ENCODE measurements at regions not wholly inside any gene's neighbourhood (a gene's known extent, or its start where the extent isn't known, plus 50 kb on each side); places are given as distances from the start of the nearest gene placed in this dataset.

GRCh38 chr18:43663159-43663558 is 385.9 kb upstream of the SYT4 start:
- Mint-ChIP-seq H3K27me3 (no peaks in the 10 kb centered on the region), H3K36me3 (no peaks in the 10 kb centered on the region), H3K27ac (no peak overlapping the region), H3K4me1 (no peaks in the 10 kb centered on the region), H3K4me3 (no peak overlapping the region), H3K9me3 (peaks cover 0 to 3% (median 0%) of the 10 kb centered on the region in 5 donors)
- ChIA-PET CTCF (no interaction called here), POLR2A (no interaction called here)
- Histone ChIP-seq H3K9me3 (ENCODE audit: low read length) (no peaks in the 10 kb centered on the region), H3K4me3 (ENCODE audit: low read length) (no peak overlapping the region), H3K4me1 (ENCODE audit: insufficient read depth, low read length) (no peaks in the 10 kb centered on the region), H3K27ac (ENCODE audit: low read depth, low read length) (no peak overlapping the region), H3K36me3 (ENCODE audit: insufficient read depth, low read length) (no peaks in the 10 kb centered on the region), H3K27me3 (ENCODE audit: insufficient read depth, low read length, poor library complexity, severe bottlenecking) (no peaks in the 10 kb centered on the region)
- no peak for DNase-seq

DNA sequence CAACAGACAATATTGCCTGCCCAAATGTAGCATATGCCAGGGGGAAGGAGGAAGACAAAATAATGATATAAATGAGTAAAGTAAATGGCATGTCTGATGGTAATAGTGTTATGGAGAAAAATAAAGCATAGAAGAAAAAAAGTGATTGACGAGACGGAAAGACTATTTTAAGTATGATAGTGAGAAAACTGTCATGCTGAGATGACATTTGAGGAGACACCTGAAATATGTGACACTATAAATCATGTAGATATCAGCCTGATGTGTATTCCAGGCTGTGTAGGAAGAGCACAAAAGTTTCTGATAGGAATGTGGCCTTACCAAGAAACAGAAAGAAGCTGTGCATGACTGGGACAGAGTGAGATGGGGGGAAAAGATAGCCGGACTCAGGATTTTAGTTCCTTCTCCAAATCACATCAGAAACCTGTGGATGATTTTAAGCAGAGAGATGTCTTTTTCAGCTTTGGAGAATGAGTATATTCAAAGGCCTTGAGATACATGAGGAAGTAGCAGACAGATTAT is 387.3 kb upstream of the SYT4 start:
- no peaks in the 10 kb centered on the region for H3K9me3 ChIP-seq (ENCODE audit: low read length)
- Mint-ChIP-seq H3K36me3 (no peaks in the 10 kb centered on the region), H3K9me3 (peaks cover 0 to 8% (median 0%) of the 10 kb centered on the region in 5 donors), H3K4me3 (no peak overlapping the region), H3K27ac (no peak overlapping the region), H3K27me3 (no peaks in the 10 kb centered on the region), H3K4me1 (no peaks in the 10 kb centered on the region)
- ChIA-PET POLR2A (no interaction called here), CTCF (no interaction called here)
- H3K27me3 ChIP-seq (ENCODE audit: insufficient read depth, low read length, poor library complexity, severe bottlenecking): no peaks in the 10 kb centered on the region
- no peaks in the 10 kb centered on the region for H3K36me3 ChIP-seq (ENCODE audit: insufficient read depth, low read length)
- H3K27ac ChIP-seq (ENCODE audit: low read depth, low read length): no peak overlapping the region
- H3K4me3 ChIP-seq (ENCODE audit: low read length): no peak overlapping the region
- no peaks in the 10 kb centered on the region for H3K4me1 ChIP-seq (ENCODE audit: insufficient read depth, low read length)
- DNase-seq: no peak

- CTCF ChIA-PET: no interaction called here
- H3K9me3 Mint-ChIP-seq: peaks cover 0 to 8% (median 0%) of the 10 kb centered on the region in 5 donors
- DNase-seq: no peak
Measured at GRCh38 chr18:43665105-43665788, 388.0 kb upstream of the SYT4 start.

GRCh38 chr18:43668866-43669265 is 391.6 kb upstream of the SYT4 start:
- Mint-ChIP-seq H3K27ac (no peak overlapping the region), H3K4me1 (no peaks in the 10 kb centered on the region), H3K36me3 (no peaks in the 10 kb centered on the region), H3K4me3 (no peak overlapping the region), H3K27me3 (no peaks in the 10 kb centered on the region), H3K9me3 (peaks cover 0 to 13% (median 4%) of the 10 kb centered on the region in 5 donors)
- H3K27me3 ChIP-seq (ENCODE audit: insufficient read depth, low read length, poor library complexity, severe bottlenecking): no peaks in the 10 kb centered on the region
- H3K9me3 ChIP-seq (ENCODE audit: low read length): no peaks in the 10 kb centered on the region
- ChIA-PET POLR2A (no interaction called here), CTCF (no interaction called here)
- no peak for DNase-seq
- no peaks in the 10 kb centered on the region for H3K4me1 ChIP-seq (ENCODE audit: insufficient read depth, low read length)
- H3K36me3 ChIP-seq (ENCODE audit: insufficient read depth, low read length): no peaks in the 10 kb centered on the region
- no peak overlapping the region for H3K4me3 ChIP-seq (ENCODE audit: low read length)
- no peak overlapping the region for H3K27ac ChIP-seq (ENCODE audit: low read depth, low read length)

More at GRCh38 chr18:43665105-43665788, 388.0 kb upstream of the SYT4 start:
- no peak overlapping the region for H3K4me3 Mint-ChIP-seq
- no peaks in the 10 kb centered on the region for H3K27me3 Mint-ChIP-seq
- Histone ChIP-seq H3K4me1 (ENCODE audit: insufficient read depth, low read length) (no peaks in the 10 kb centered on the region), H3K27me3 (ENCODE audit: insufficient read depth, low read length, poor library complexity, severe bottlenecking) (no peaks in the 10 kb centered on the region), H3K4me3 (ENCODE audit: low read length) (no peak overlapping the region), H3K36me3 (ENCODE audit: insufficient read depth, low read length) (no peaks in the 10 kb centered on the region), H3K9me3 (ENCODE audit: low read length) (no peaks in the 10 kb centered on the region), H3K27ac (ENCODE audit: low read depth, low read length) (no peak overlapping the region)
- no peak overlapping the region for H3K27ac Mint-ChIP-seq
- no peaks in the 10 kb centered on the region for H3K36me3 Mint-ChIP-seq
- no peaks in the 10 kb centered on the region for H3K4me1 Mint-ChIP-seq
- POLR2A ChIA-PET: no interaction called here

- no peak overlapping the region for H3K4me3 Mint-ChIP-seq
- no peaks in the 10 kb centered on the region for H3K27me3 Mint-ChIP-seq
- ChIA-PET POLR2A (no interaction called here), CTCF (no interaction called here)
- H3K9me3 Mint-ChIP-seq: peaks cover 0 to 13% (median 4%) of the 10 kb centered on the region in 5 donors
- Histone ChIP-seq H3K36me3 (ENCODE audit: insufficient read depth, low read length) (no peaks in the 10 kb centered on the region), H3K4me1 (ENCODE audit: insufficient read depth, low read length) (no peaks in the 10 kb centered on the region), H3K4me3 (ENCODE audit: low read length) (no peak overlapping the region), H3K27ac (ENCODE audit: low read depth, low read length) (no peak overlapping the region), H3K9me3 (ENCODE audit: low read length) (no peaks in the 10 kb centered on the region), H3K27me3 (ENCODE audit: insufficient read depth, low read length, poor library complexity, severe bottlenecking) (no peaks in the 10 kb centered on the region)
- H3K36me3 Mint-ChIP-seq: no peaks in the 10 kb centered on the region
- no peak overlapping the region for H3K27ac Mint-ChIP-seq
- no peak for DNase-seq
- no peaks in the 10 kb centered on the region for H3K4me1 Mint-ChIP-seq
Measured at GRCh38 chr18:43671431-43671830, 394.1 kb upstream of the SYT4 start.

DNA sequence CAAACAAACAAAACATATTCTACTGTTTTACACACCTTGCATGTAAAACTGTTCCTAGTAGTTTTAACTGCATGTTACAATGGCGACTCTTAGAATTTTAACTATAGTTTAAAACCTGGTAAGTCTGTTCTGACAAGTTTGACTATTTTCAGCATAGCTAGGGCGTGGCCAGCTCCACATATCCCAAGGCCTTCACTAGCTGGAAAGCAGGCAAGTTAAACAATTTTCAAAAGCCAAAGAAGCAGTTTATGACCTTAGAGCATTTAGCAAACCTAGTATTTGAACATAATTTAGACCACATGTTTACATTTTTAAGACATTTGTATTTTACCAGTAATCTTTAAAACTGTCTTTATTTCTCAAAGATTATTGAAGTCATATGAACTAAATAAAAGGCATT is 402.8 kb upstream of the SYT4 start:
- Histone ChIP-seq H3K36me3 (ENCODE audit: insufficient read depth, low read length) (no peaks in the 10 kb centered on the region), H3K9me3 (ENCODE audit: low read length) (no peaks in the 10 kb centered on the region), H3K27ac (ENCODE audit: low read depth, low read length) (no peak overlapping the region), H3K27me3 (ENCODE audit: insufficient read depth, low read length, poor library complexity, severe bottlenecking) (no peaks in the 10 kb centered on the region), H3K4me1 (ENCODE audit: insufficient read depth, low read length) (no peaks in the 10 kb centered on the region), H3K4me3 (ENCODE audit: low read length) (no peak overlapping the region)
- POLR2A ChIA-PET: no interaction called here
- CTCF ChIA-PET: no interaction called here
- Mint-ChIP-seq H3K27ac (no peak overlapping the region), H3K9me3 (peaks cover 3 to 14% (median 11%) of the 10 kb centered on the region in 5 donors), H3K4me3 (no peak overlapping the region), H3K4me1 (no peaks in the 10 kb centered on the region), H3K36me3 (no peaks in the 10 kb centered on the region), H3K27me3 (no peaks in the 10 kb centered on the region)
- DNase-seq: no peak

DNA sequence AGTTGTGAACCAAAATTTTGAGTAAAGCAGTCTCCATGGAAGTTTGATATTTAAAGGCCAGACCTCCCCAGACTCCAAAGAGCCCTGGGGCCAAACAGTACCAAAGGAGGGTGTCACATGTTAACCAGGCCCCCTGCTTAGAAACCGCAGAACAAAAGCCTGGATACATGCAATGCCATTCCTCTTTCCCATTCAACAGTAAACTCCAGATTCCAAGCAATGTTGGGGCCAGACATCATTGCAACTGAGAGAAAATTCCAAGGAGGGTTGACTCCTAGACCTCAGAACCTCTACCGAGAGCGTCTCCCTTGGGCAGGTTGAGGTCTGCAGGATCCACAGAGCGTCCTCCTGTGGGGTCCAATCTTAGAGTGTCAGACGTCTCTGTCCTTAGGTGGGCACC is 404.4 kb upstream of the SYT4 start:
- no peaks in the 10 kb centered on the region for H3K36me3 Mint-ChIP-seq
- no peak overlapping the region for H3K4me3 Mint-ChIP-seq
- peaks cover 3 to 15% (median 9%) of the 10 kb centered on the region in 5 donors for H3K9me3 Mint-ChIP-seq
- H3K27ac Mint-ChIP-seq: no peak overlapping the region
- Histone ChIP-seq H3K4me3 (ENCODE audit: low read length) (no peak overlapping the region), H3K9me3 (ENCODE audit: low read length) (no peaks in the 10 kb centered on the region), H3K4me1 (ENCODE audit: insufficient read depth, low read length) (no peaks in the 10 kb centered on the region), H3K36me3 (ENCODE audit: insufficient read depth, low read length) (no peaks in the 10 kb centered on the region), H3K27ac (ENCODE audit: low read depth, low read length) (no peak overlapping the region), H3K27me3 (ENCODE audit: insufficient read depth, low read length, poor library complexity, severe bottlenecking) (no peaks in the 10 kb centered on the region)
- ChIA-PET CTCF (no interaction called here), POLR2A (no interaction called here)
- no peaks in the 10 kb centered on the region for H3K4me1 Mint-ChIP-seq
- no peaks in the 10 kb centered on the region for H3K27me3 Mint-ChIP-seq
- DNase-seq: no peak

GRCh38 chr18:43682196-43682595 is 404.9 kb upstream of the SYT4 start:
- Mint-ChIP-seq H3K27me3 (no peaks in the 10 kb centered on the region), H3K36me3 (no peaks in the 10 kb centered on the region), H3K27ac (no peak overlapping the region), H3K4me1 (no peaks in the 10 kb centered on the region), H3K4me3 (no peak overlapping the region), H3K9me3 (peaks cover 3 to 16% (median 10%) of the 10 kb centered on the region in 5 donors)
- DNase-seq: no peak
- Histone ChIP-seq H3K4me1 (ENCODE audit: insufficient read depth, low read length) (no peaks in the 10 kb centered on the region), H3K36me3 (ENCODE audit: insufficient read depth, low read length) (no peaks in the 10 kb centered on the region), H3K4me3 (ENCODE audit: low read length) (no peak overlapping the region), H3K27ac (ENCODE audit: low read depth, low read length) (no peak overlapping the region), H3K9me3 (ENCODE audit: low read length) (no peaks in the 10 kb centered on the region), H3K27me3 (ENCODE audit: insufficient read depth, low read length, poor library complexity, severe bottlenecking) (no peaks in the 10 kb centered on the region)
- ChIA-PET POLR2A (no interaction called here), CTCF (no interaction called here)

Measured in CD8-positive, alpha-beta memory T cell (primary cell).